GM12878 (cell line): ENCODE measurements at regions not wholly inside any gene's neighbourhood (a gene's known extent, or its start where the extent isn't known, plus 50 kb on each side); places are given as distances from the start of the nearest gene placed in this dataset.

ENCODE experiments used
- ATAC-seq: fragments of 200-7000 bp; cut with Tn5 transposase; 3 replicates; pipeline ENCODE4 v1.9.1; 2020; ENCODE audit warnings: mild to moderate bottlenecking, moderate library complexity
- BruUV-seq: library from RNA; stranded (reverse); fragments of 400-500 nt; replicated peaks from 2 replicates; lab custom pipeline; 2021; lab: Mats Ljungman, UMichigan
- CTCF ChIA-PET: fragments of 300-600 bp; sonication (Branson Sonifier 250); formaldehyde crosslinking; extraction: SDS; loops from one replicate; lab custom pipeline; 2021; ENCODE audit warnings: inconsistent platforms; lab: Yijun Ruan, JAX
- POLR2A ChIA-PET: fragments of 350-600 bp; formaldehyde crosslinking; extraction: SDS; loops from one replicate; lab custom pipeline; 2021; ENCODE audit warnings: inconsistent platforms; lab: Charles Lee
- RAD21 ChIA-PET: fragments of 300-600 bp; sonication (Branson Sonifier 250); formaldehyde crosslinking; loops from one replicate; lab custom pipeline; 2023; ENCODE audit warnings: antibody characterized with exemption; ENCODE audit not compliant: unreplicated experiment; lab: Charles Lee
- SMC1A ChIA-PET: fragments of 300-600 bp; sonication (Branson Sonifier 250); formaldehyde crosslinking; loops from one replicate; lab custom pipeline; 2023; ENCODE audit not compliant: unreplicated experiment, uncharacterized antibody; lab: Charles Lee
- DNase-seq: peaks from one replicate; pipeline ENCODE4 v3.0.0-alpha.2; 2011; ENCODE audit warnings: low read depth, low spot score
- FAIRE-seq: peaks from 3 replicates; lab custom pipeline; 2011; peaks lifted over from hg19 to GRCh38; lab: Jason Lieb, UNC
- H2AFZ ChIP-seq: 2 replicates; pipeline ENCODE4 v1.6.0; 2011; ENCODE audit warnings: low read depth, low read length, control low read depth; ENCODE audit not compliant: control insufficient read depth
- H3K27ac ChIP-seq: 2 replicates; pipeline ENCODE4 v1.5.1; 2011; ENCODE audit warnings: control low read depth; ENCODE audit not compliant: control insufficient read depth, insufficient read depth
- H3K27me3 ChIP-seq, 2 experiments: replicated peaks in 1 of 2; 2 replicates each; pipeline versions ENCODE4 v1.6.0 to v1.6.1; 2011; ENCODE audit warnings: low read length in 1 of 2; ENCODE audit not compliant: control insufficient read depth in 2 of 2, insufficient read depth in 2 of 2
- H3K36me3 ChIP-seq, 2 experiments: 2 replicates each; pipeline ENCODE4 v1.5.1; 2011; ENCODE audit warnings: low read length in 1 of 2; ENCODE audit not compliant: control insufficient read depth in 2 of 2, insufficient read depth in 2 of 2
- H3K4me1 ChIP-seq: 2 replicates; pipeline ENCODE4 v1.6.1; 2011; ENCODE audit warnings: mild to moderate bottlenecking, low read length, moderate library complexity, mixed read lengths; ENCODE audit not compliant: control insufficient read depth, insufficient read depth
- H3K4me2 ChIP-seq: 2 replicates; pipeline ENCODE4 v1.6.0; 2011; ENCODE audit warnings: control low read depth; ENCODE audit not compliant: control insufficient read depth, insufficient read depth
- H3K4me3 ChIP-seq: fragments of 200-600 bp; sonication (generic); 2 replicates; pipeline ENCODE4 v1.5.1; 2016
- H3K79me2 ChIP-seq: 2 replicates; pipeline ENCODE4 v1.6.0; 2011; ENCODE audit warnings: low read length; ENCODE audit not compliant: control insufficient read depth, insufficient read depth
- H3K9ac ChIP-seq: 2 replicates; pipeline ENCODE4 v1.8.0; 2011; ENCODE audit warnings: low read length, control low read depth, mixed read lengths; ENCODE audit not compliant: control insufficient read depth, insufficient read depth
- H3K9me3 ChIP-seq: replicated peaks from 3 replicates; pipeline ENCODE4 v1.5.1; 2011; ENCODE audit warnings: mild to moderate bottlenecking, low read length; ENCODE audit not compliant: control insufficient read depth, insufficient read depth
- H4K20me1 ChIP-seq: 2 replicates; pipeline ENCODE4 v1.6.0; 2011; ENCODE audit not compliant: control insufficient read depth, insufficient read depth
- BCL3 ChIP-seq: IDR thresholded peaks from 2 replicates; pipeline ENCODE4 v1.6.1; 2011; ENCODE audit warnings: borderline replicate concordance, low read depth, mild to moderate bottlenecking, moderate library complexity, low read length; ENCODE audit not compliant: insufficient read depth, poor library complexity, severe bottlenecking
- E4F1 ChIP-seq: fragments of 450-650 bp; IDR thresholded peaks from 2 replicates; pipeline ENCODE4 v1.6.1; 2018; ENCODE audit warnings: borderline replicate concordance, mild to moderate bottlenecking; ENCODE audit not compliant: partially characterized antibody
- EGR1 ChIP-seq, 2 experiments: IDR thresholded peaks; 1 replicate in 1 of 2; 2 replicates in 1 of 2; pipeline ENCODE4 v1.6.1; 2011 to 2012; ENCODE audit warnings: low read depth in 2 of 2, low read length in 2 of 2, borderline replicate concordance in 1 of 2, mild to moderate bottlenecking in 1 of 2, moderate library complexity in 1 of 2
- FOXK2 ChIP-seq: fragments of 450-650 bp; IDR thresholded peaks from 2 replicates; pipeline ENCODE4 v1.6.1; 2017; ENCODE audit warnings: mild to moderate bottlenecking, moderate library complexity
- GATAD2B ChIP-seq: fragments of 450-650 bp; conservative IDR thresholded peaks from 2 replicates; pipeline ENCODE4 v1.6.1; 2017; ENCODE audit warnings: low read depth, mild to moderate bottlenecking, moderate library complexity
- MEF2A ChIP-seq: IDR thresholded peaks from 2 replicates; pipeline ENCODE4 v1.6.1; 2011; ENCODE audit warnings: low read depth, mild to moderate bottlenecking, low read length, moderate library complexity; ENCODE audit not compliant: insufficient read depth
- MTA2 ChIP-seq: fragments of 450-650 bp; IDR thresholded peaks from 2 replicates; pipeline ENCODE4 v1.6.1; 2016; ENCODE audit warnings: low read depth, mild to moderate bottlenecking, moderate library complexity
- NBN ChIP-seq: fragments of 450-650 bp; IDR thresholded peaks from 2 replicates; pipeline ENCODE4 v1.6.1; 2016
- NFYB ChIP-seq: IDR thresholded peaks from 2 replicates; pipeline ENCODE4 v1.6.1; 2011; ENCODE audit warnings: low read depth, mild to moderate bottlenecking, low read length, improper control_type of control experiment, moderate library complexity; ENCODE audit not compliant: insufficient read depth
- NKRF ChIP-seq: fragments of 450-650 bp; conservative IDR thresholded peaks from 2 replicates; pipeline ENCODE4 v1.6.1; 2017; ENCODE audit warnings: mild to moderate bottlenecking, moderate library complexity
- NR2C1 ChIP-seq: fragments of 450-650 bp; IDR thresholded peaks from 2 replicates; pipeline ENCODE4 v1.6.1; 2017; ENCODE audit warnings: antibody characterized with exemption, mild to moderate bottlenecking, moderate library complexity
- RB1 ChIP-seq: fragments of 450-650 bp; formaldehyde crosslinking; IDR thresholded peaks from 2 replicates; pipeline ENCODE4 v1.6.1; 2017; ENCODE audit warnings: mild to moderate bottlenecking, borderline replicate concordance
- RBBP5 ChIP-seq: fragments of 200-600 bp; sonication (generic); conservative IDR thresholded peaks from 2 replicates; pipeline ENCODE4 v1.6.1; 2016
- RELA ChIP-seq: fragments of 450-650 bp; IDR thresholded peaks from 2 replicates; pipeline ENCODE4 v1.8.0; 2014; ENCODE audit warnings: borderline replicate concordance; ENCODE audit not compliant: partially characterized antibody
- SREBF2 ChIP-seq: IDR thresholded peaks from 2 replicates; pipeline ENCODE4 v1.6.1; 2012; ENCODE audit warnings: mild to moderate bottlenecking, low read length
- USF2 ChIP-seq: IDR thresholded peaks from 2 replicates; pipeline ENCODE4 v1.6.1; 2011; ENCODE audit warnings: low read depth, low read length, improper control_type of control experiment, borderline replicate concordance
- WGBS: methylation state at CpG from one replicate; pipeline ENCODE4 v1.1.6; 2016; ENCODE audit warnings: low lambda C conversion rate; ENCODE audit not compliant: insufficient replicate concordance, insufficient coverage; ENCODE audit errors: missing lambda C conversion rate; 5-methylcytosine and 5-hydroxymethylcytosine counted together
- in situ Hi-C: fragments of 300-500 bp; cut with MboI; formaldehyde crosslinking; loops from 9 replicates; pipeline ENCODE4 v1.14.3; 2018; ENCODE audit warnings: mixed read lengths
- intact Hi-C: fragments of 100-400 bp; cut with micrococcal nuclease; formaldehyde crosslinking; loops from one replicate; pipeline ENCODE4 v1.14.2; 2022; ENCODE audit not compliant: unreplicated experiment

GRCh38 chr4:144873226-144873990, 224.6 kb downstream of the ANAPC10 start (continued):
- TF ChIP-seq USF2 (no peak), NBN (no peak), MEF2A (no peak), NFYB (no peak), RELA (no peak), MTA2 (no peak)

GRCh38 chr4:144894573-144894972, 203.4 kb downstream of the ANAPC10 start:
- in situ Hi-C loops (no loop called here), intact Hi-C loops (no loop called here)
- ChIA-PET POLR2A (no interaction called here), SMC1A (interaction anchor here (1.1 to 1.7 kb wide), 5 partner anchors 8 to 24 kb away, joined by 3 to 4 read pairs (median 3); no protein-coding TSS in a partner anchor), RAD21 (no interaction called here), CTCF (no interaction called here)
- Histone ChIP-seq H3K79me2 (no peaks in the 10 kb centered on the region), H3K27me3 (no peaks in the 10 kb centered on the region), H2AFZ (no peak overlapping the region), H3K9me3 (no peaks in the 10 kb centered on the region), H4K20me1 (no peaks in the 10 kb centered on the region), H3K9ac (no peak overlapping the region), H3K4me1 (no peaks in the 10 kb centered on the region), H3K27ac (no peak overlapping the region), H3K4me3 (no peak overlapping the region), H3K36me3 (no peaks in the 10 kb centered on the region), H3K4me2 (no peak overlapping the region)
- DNase-seq, result no peak
- BruUV-seq, result no TSS peak
- ATAC-seq, result no peak; the same call in 2 of the 3 replicates
- 22% methylated on average over 3 of the region's 3 CpGs for WGBS
- no peak for FAIRE-seq
- TF ChIP-seq EGR1 (IDR thresholded peaks at IDR 0.05; ENCODE audit: borderline replicate concordance in 1 of 2, low read depth in 2 of 2, low read length in 2 of 2) (no peak), NKRF (no peak), RB1 (no peak), NR2C1 (no peak), FOXK2 (no peak), BCL3 (no peak), SREBF2 (no peak), RBBP5 (no peak), GATAD2B (no peak), NFYB (no peak), E4F1 (no peak)
